Lung microvascular endothelial cell (primary cell): ENCODE measurements at regions not wholly inside any gene's neighbourhood (a gene's known extent, or its start where the extent isn't known, plus 50 kb on each side); places are given as distances from the start of the nearest gene placed in this dataset.

Experiments
- DNase-seq, 2 donors: peaks; one replicate each; pipeline versions ENCODE4 v3.0.0 to v3.0.0-alpha.2; 2010; ENCODE audit warnings: low read depth in 2 of 2

DNA sequence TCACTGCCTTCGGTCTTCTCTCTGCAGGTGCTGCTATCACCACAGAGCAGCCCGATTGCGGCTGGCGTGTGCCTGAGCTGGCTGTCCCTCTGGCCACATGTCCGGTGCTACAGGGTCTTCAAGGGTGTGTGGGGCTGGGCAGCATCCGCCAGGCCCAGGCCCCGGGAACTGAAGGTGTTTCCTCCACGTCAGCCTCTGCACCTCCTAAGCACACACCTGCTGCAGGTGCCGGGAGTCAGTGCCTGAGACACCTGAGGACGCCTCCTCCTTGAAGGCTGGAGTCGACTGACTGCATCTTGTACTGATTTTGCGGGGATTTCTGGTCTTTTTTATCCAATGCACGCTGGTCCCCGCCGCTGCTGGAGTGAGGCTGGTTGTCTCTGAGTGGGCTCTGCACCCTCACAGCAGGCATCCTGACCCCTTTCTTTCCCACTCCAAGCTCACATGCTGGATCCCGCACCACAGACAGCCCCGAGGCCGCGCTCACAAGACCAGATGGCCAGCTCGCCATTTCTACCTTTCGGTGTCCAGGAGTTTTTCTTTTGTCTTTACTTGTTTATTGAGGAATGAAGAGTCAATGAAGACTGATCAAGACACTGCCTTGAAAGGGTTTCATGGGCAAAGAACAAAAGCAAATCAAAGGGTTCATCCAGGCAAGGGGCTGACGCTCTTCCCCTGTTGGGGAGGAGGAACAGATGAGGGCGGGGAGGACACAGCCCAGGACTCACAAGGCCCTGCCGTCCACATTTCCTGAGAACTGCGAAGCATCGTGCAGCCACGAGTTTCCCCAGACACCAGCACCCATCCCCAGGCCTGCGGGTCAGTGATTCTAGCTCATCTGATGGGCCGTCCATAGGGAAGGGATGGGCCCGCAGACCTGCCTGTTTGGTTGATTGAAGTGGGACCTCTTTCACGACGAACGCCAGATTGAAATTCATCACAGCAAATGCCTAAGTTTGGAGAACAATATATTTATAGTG lies 203.8 kb upstream of the SOX1 start:
- DNase-seq = no peak

DNA sequence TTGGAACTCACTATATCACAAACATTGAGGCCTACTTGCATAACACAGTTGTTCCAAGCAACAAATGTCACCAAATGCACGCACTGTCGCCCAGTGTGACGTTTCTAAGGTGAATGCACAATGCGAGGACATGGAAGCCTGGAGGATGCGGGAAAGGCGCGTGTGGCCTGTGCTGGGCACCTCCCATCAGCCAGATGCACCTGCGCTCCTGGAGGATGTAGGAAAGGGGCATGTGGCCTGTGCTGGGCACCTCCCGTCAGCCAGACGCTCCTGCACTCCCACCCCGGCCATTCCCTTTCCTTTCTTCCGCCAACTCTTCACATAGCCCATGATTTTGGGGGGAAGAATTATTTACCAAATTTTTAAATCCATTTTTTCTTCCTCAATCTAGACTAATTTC lies 202.4 kb upstream of the SOX1 start:
- no peak for DNase-seq

DNA sequence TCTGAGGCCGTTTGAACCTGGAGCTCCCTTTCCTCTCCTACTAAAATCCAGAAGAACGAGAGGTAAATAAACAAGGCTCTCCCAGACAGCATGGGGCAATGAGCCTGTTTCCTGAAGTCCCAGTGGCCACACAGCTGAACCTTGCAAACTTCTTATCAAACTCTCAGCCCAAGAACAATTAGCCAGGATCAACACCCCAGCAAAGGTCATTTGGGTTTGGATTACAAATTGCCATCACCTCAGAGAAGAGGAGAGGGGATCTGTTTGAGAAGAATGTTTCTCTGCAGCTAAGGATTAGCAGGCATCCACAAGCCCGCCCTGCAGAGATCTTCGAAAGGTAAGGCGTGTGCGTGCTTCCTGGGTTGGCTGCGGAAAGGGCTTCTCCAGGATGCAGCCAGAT lies 201.9 kb upstream of the SOX1 start:
- no peak for DNase-seq

DNA sequence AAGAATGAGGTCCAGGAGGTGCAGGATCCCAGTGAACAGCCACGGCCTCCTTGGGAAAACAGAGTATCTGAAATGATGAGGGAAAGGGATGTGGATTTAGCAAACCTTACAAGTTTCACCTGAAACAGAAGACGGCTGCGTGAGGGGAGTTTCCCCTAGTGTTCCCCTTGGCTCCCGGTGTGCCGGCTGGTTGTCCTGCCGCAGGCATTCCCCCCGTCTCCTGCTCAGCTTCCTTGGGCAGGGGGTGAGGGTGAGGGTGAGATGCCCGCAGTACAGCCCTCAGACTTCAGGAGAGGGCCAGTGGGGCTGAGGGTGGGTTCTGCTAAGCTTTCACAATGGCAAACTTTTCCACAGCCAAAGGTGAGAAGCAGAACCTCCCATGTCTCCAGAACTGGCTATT lies 201.1 kb upstream of the SOX1 start:
- DNase-seq = no peak

DNA sequence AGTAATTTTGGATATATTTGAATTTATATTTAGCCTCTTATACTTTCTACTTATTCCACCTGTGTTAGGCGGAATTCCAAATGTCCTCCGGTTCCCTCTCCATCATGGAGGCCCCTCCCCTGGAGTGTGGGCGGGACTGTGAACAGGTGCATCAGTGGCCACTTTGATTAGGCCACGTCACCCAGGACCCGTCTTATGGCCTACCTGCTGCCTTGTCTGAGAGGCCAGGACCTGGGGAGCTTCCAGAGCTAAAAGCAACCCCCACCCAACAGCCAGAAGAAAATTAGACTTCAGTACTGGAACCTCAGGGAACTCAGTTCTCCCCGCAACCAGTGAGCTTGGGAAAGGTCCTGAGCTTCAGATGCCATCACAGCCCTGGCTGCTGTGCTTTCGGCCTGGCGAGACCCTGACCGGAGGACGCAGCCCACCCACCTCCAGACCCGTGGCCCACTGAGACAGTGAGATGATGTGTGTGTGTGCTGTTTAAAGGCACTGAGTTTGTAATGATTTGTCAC lies 200.2 kb upstream of the SOX1 start:
- no peak for DNase-seq

DNA sequence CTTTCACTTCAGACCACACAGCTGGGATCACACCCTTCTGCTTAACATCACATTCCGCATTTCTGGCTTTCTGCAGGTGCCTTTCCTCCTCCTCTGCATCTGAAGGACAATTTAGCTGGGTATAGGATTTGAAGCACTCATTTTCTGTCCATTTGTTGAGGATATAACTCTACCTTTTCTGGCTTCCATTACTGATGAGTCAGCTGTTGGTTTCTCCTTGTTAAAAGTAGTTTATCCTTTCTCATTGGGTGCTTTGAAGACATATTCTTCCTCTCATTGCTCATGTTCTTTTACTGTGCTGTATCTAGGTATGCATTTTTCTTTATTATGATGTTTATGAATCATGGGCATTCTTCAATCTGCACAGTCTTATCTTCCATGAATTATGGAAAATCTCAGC lies 199.3 kb upstream of the SOX1 start:
- DNase-seq = no peak

DNA sequence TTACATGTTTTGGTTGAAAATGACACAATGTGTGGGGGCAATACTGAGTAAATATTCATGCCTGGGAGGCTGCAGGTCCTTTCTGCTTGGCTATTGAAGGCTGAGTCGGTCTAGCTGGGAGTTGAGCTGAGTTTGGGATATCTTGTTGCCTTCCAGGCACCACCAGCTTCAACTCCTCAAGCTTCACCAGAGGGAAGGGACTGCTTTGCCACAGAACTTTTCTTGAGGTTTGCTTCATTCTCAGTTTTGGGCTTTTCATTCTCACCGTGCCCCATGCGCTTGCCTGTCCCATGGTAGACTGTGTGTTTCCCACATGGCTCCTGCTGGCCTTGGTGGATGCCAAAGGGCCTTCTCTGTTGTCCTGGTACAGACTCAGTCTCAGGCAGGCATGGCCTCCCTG lies 198.2 kb upstream of the SOX1 start:
- no peak for DNase-seq

DNA sequence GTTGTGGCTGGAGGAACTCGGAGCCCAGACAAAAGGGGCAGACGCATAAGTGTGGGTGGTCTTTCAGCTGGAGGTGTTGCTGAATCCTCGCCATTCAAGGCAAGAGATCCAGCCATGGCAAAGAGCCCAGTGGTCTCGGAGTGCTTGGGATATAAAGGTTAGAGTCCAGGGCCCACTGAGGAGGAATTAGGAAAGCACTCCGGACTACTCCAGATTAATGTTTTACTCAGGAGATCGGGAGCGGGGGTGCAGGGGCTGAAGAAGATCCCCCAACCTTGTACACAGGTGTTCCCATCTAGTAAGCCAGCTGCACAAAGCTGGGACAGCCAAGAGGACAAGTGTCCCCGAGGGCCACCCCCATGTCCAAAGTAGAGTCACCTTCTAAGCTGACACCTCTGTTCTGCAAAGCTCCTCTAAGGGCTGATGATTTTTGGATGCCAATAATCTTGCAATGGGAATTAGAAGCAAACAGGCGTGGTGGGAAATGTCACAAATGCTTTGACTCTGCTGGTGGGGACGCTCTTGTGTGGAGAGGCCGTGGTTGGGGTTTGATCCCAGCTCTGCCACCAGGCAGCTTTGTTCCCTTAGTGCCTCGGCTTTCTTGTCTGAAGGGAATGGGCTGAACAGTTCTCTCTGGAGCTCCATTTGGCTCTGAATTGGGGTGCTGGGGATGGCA lies 194.3 kb upstream of the SOX1 start:
- DNase-seq = no peak

DNA sequence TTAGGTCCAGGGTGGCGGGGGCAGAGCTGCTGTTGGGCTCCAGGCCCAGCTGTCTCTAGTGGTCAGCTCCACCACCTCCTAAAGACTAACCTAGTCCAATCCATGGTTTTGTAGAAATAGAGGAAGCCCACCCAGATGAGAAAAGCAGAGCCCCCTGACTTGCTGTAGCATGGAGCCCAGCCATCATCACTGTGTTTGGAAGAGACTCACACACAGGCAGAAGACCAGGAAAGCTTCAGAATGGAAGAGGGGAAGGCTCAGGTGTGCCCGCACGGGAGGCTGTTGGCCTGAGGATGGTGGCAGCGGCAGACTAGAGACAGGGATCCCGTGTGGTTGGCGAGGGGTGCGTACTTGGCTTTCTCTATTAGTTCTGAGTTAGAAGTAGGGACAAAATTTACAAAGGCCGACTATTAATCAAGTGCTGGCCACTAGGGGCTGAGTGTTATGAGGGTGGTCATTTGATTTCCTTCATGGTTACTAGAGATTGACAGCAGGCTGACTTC lies 193.2 kb upstream of the SOX1 start:
- DNase-seq = no peak

DNA sequence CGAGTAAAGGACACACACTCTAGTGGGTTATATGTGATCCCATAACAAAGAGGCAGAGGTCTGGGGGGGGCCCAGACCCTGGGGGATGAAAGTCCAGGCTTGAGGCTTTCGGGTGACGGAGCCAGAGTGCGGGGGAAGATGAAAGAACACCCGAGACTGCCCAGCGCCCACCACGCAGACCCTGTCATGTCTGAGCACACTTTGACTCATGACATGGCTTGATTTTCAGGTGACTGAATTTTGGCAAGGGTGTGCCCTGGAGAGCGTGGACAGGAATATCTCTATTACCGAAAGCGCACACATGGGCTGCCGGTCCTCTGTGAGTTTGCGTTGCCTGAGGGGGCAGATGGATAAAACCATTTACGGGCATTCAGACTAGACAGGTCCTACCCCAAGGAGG lies 192.0 kb upstream of the SOX1 start:
- DNase-seq = no peak

DNA sequence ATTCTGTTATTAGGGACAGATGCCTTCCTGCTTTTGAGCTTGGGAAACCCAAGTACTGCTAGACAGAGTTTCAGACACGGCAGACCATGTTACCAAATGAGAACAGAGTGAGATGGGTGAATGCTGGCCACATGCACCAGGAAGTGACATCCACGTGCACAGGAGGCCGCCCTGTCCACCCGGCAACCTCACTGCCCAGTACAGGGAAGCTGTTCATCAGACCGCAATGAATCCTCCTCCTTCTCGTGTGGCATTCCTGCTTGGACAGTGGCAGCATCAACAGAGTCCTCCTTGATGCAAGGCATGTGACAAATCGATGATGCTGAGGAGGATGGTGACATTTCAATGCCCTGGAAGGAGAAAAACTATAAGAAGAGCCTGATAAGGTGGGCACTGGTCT lies 191.0 kb upstream of the SOX1 start:
- DNase-seq = no peak

DNA sequence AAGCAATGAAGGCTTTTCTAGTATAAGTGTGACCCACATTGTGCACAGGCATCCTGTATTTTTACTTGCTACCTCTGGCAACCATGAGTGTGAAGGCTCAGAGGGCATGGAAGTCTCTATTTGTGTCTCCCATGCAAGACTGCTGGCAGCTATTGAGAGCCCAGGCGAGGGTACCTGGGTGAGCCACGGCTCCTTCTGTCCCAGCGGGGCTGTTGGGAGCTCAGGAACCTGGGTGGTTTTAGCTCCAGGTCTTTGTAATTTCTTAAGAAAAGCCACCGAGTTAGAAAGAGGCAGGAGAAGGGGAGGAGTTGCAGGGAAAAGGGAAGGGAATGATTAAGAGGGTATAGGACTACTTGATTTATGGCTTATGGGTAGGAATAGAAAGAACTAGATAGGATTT lies 190.4 kb upstream of the SOX1 start:
- DNase-seq = no peak

DNA sequence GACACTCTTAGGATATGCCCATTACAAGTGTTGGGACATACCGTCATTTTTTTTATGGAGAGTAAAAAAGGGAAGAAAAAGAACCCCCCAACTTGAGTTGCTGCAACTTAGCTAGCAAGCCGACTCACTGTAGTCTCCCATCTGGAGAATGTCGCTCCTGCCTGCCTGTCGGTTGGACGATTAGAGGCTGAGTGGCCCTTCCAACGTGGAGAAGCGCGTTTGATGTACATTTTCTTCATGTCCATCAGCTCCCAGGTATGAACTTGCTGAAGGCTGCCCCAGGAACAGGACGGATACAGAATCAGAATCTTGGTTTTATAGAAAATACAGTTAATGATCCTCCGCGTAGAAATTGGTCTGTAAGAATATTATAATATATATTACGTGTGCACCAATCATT lies 189.0 kb upstream of the SOX1 start:
- no peak for DNase-seq

DNA sequence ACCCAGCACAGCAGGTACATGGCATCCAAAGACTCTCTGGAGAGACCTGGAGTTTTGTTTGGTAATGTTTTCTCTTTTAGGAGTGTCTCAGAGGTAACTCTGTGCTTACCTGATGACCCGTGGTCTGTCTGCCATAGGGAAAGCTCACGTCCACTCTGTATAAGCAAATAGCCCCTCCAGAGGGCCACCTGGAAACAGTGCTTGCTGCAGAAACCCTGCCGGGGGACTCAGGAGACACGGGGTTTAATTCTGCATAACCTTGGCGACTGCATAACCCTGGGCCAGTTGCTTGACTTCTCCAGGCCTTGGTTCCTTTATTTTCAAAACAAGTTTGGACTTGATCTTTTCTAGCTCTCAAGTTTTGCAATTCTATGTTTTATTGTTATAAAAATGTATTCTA lies 187.2 kb upstream of the SOX1 start:
- no peak for DNase-seq

DNA sequence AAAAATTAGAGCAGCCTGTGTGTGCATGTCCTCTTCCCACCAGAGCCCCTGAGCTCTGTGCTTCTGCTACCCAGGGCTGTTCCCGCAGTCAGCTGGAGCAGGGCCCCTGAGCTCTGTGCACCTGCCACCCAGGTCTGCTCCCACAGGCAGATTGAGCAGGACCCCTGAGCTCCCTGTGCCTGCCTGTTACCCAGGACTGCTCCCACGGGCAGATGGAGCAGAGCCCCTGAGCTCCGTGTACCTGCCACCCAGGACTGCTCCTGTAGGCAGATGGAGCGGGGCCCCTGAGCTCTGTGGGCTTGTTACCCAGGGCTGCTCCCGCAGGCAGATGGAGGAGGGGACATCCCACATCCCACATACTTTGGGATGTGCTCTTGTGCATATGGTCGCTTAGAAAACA lies 186.8 kb upstream of the SOX1 start:
- DNase-seq = no peak

DNA sequence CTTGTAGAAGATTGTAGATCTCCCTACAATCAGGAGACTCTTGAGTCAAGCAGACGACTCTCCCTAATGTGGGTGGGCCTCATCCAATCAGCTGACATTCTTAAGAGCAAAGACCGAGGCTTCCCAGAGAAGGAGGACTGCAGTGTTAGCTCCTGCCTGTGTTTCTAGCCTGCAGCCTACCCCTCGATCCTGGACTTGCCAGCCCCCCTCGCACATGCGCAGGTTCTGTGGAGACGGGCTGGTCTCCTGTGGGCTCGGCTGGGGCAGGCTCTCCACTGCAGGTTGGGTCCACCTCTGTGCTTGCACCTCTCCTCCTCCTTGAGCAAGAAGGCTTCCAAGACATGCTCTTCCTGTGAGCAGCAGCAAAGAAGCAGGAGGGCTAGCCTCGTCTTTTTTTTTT lies 185.2 kb upstream of the SOX1 start:
- DNase-seq = no peak

DNA sequence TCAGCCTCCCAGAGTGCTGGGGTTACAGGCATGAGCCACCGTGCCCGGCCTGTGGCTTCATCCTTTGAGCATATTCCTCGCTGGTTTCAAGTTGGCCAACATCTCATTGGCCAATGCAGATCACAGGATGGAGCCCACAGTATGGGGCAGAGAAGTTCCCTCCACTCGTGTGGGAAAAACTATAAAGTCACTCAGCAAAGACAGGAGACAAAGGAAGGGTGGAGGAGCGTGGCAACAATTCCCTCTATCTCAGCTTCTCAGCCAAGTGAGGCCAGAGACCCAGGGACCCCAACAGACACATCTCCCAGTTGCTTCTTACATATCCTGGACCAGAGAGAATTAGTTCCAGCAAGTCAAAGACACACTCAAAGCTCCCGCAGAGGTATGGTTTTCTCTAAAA lies 184.6 kb upstream of the SOX1 start:
- no peak for DNase-seq

DNA sequence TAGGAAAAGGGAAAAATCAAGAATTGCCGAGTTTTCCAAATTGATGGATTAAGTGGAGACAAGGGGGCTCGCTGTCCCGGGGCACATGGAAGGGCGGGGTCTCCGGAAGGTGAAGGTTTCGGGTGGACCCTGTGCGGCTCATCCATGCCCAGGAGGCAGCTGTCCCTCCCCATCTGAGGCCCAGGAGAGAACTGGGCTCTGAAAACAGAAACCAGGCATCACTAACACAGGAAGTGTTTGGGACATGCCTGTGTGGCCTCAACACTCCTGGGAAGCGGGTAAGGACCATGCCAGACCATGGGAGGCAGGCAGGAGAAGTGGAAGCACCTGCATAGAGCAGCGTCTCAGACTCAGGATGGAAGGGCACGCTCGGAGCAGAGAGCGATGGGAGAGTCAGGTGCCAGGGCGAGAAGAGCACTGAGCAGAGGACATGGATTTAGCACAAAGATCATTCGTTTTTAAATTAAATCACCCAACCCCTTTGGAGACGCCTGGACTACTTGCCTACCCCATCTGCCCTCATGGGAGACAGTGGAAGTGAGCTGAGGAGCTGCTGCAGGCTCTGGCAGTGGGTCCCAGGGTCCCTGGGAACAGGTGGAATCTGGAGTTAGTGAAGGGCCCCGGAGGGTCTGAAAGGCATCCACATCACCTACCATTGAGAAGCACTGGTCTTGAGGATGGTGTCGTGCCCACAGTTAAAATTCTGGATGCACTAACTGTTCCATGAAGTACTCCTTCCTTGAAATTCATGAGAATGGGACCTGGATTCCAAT lies 183.2 kb upstream of the SOX1 start:
- DNase-seq = no peak

DNA sequence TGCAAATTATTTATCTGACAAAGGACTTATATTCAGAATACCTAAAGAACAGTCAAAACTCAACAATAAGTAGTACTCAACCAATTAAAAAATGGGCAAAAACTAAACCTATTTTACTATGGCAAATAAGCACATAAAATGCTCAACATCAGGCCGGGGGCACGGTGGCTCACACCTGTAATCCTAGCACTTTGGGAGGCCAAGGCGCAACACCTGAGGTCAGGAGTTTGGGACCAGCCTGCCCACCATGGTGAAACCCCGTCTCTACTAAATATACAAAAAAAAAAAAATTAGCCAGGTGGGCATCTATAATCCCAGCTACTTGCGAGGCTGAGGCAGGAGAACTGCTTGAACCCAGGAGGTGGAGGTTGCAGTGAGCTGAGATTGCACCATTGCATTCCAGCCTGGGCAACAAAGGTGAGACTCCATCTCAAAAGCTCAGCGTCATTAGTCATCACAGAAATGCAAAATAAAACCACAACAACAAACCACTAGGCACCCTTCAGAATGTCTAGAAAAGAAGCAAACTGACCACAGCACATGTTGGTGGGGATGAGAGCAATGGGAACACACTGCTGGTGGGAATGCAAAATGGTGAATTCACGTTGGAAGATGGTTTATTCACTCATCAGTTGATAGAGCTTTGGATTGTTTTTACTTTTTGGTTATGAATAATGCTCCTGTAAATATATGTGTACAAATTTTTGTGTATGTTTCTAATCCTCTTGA lies 180.6 kb upstream of the SOX1 start:
- DNase-seq = no peak

DNA sequence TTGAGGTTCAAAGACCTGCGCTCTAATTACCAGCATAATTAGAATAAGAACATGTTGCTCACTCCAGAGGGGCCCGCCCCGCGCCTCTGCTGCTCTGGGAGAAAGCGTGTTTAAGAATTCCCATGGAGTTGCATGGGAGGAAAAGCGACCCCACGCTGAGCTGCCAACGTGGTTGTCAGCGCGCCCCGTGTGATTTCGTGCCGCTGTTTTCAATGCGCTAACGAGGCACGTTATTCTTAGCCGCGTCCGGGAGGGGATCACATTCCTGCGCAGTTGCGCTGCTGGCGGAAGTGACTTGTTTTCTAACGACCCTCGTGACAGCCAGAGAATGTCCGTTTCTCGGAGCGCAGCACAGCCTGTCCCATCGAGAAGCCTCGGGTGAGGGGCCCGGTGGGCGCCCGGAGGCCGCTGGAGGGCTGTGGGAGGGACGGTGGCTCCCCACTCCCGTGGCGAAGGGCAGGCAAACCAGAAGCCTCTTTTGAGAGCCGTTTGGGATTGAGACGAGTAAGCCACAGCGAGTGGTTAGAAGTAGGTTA lies 173.8 kb upstream of the SOX1 start:
- peak in 1 of 2 donors; percentile 23 for DNase-seq
